ENCODE measurements at regions not wholly inside any gene's neighbourhood (a gene's known extent, or its start where the extent isn't known, plus 50 kb on each side); places are given as distances from the start of the nearest gene placed in this dataset.

GRCh38 chr1:199132006-199132405 lies 493.2 kb downstream of the PTPRC start:
- CTCF ChIA-PET: no interaction called here
- POLR2A ChIA-PET: no interaction called here

DNA sequence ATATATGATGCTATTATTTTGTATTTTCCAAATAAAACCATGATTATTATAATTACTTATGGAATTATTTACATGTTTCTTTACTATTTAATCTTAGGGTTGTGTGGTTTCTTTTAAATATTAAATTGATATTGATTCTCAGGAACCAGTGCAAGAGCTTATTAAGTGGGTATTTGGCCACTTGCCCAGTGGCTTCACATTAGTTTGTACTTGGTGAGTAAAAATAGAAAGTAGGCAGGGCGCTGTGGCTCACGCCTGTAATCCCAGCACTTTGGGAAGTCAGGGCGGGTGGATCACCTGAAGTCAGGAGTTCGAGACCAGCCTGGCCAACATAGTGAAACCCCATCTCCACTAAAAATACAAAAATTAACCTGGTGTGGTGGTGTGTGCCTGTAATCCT lies 497.1 kb downstream of the PTPRC start:
- ChIA-PET CTCF (no interaction called here), POLR2A (no interaction called here)

GRCh38 chr1:199138061-199138460 lies 499.2 kb downstream of the PTPRC start:
- ChIA-PET POLR2A (no interaction called here), CTCF (no interaction called here)

GRCh38 chr1:199149591-199149990 lies 510.8 kb downstream of the PTPRC start:
- ChIA-PET POLR2A (no interaction called here), CTCF (no interaction called here)

DNA sequence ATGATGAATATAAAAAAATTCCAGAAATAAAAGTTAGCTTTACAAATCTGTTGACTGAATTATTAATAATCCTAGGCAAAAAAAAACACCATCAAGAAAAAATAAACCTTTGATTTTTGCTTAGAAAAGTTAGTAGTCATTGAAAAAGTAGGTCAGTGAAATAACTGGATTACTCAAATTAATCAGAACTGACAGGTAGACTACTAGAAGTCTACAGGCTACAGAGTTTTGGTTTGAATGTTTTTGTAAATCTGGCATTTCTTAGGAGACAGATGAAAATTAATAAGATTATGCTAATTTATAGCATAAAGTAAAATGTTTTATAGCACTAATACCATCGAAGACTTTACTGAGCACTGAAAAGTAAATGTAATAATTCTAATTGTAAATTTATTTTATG lies 511.9 kb downstream of the PTPRC start:
- ChIA-PET CTCF (no interaction called here), POLR2A (no interaction called here)

DNA sequence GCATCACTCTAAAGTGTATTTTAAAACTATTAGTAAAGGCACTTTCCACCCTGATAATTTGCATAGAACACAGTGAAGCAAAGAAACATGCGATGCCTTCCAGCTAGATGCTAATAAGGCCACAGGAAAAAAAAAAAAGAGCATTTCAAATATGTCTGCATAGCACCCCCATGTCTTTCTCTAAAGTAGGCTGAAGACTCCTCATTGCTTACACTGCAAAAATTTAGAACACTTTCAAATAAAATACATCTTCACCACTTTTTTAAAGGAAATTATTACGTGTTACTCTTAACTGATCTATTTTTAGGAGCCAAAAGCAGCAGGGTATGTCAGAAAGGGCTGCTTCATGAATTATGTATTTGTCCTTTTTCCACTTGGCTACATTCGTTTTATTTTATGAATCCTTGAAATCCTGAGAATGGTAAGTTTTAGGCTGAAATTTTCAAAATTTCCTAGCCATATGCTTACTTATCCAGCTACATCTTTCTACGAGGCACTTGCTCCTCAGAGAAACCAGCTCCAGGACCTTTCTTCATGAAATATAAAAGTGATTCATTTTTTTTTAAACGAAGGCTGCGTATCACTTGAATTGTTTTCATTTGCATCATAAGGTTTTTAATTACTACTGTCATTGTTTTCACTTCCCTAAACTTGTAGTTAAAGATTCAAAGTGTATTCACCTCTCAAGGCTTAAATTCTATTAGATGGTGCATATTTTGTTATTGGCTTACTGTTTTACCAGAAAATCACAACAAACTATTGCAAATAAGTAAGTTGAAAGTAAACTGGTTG lies 513.0 kb downstream of the PTPRC start:
- POLR2A ChIA-PET: no interaction called here
- CTCF ChIA-PET: no interaction called here

DNA sequence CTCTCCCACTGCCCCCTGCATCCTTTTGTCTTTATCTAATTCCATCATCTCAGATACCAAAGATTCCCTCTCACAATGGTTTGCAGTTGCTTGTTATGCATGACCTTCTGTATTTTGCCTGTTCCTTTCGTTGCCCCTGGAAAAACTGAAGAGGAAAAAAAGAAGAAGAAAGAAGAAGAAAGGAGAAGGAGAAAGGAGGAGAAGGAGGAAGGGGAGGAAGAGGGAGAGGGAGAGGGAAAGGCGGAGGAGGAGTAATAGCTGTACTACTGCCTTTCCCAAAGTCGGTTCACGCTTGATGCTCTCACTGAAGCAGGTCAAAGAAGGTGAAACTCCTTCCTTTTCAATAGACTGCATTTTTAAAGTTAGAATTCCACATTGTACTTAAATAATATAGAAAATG lies 513.8 kb downstream of the PTPRC start:
- ChIA-PET CTCF (no interaction called here), POLR2A (no interaction called here)

- POLR2A ChIA-PET: interaction anchor here (0.6 kb wide), 1 partner anchor 70 kb away, joined by 3 read pairs; no protein-coding TSS in a partner anchor
- CTCF ChIA-PET: no interaction called here
Observed at GRCh38 chr1:199155166-199156019, 516.6 kb downstream of the PTPRC start.

GRCh38 chr1:199157494-199157893 lies 518.7 kb downstream of the PTPRC start:
- ChIA-PET CTCF (no interaction called here), POLR2A (no interaction called here)

DNA sequence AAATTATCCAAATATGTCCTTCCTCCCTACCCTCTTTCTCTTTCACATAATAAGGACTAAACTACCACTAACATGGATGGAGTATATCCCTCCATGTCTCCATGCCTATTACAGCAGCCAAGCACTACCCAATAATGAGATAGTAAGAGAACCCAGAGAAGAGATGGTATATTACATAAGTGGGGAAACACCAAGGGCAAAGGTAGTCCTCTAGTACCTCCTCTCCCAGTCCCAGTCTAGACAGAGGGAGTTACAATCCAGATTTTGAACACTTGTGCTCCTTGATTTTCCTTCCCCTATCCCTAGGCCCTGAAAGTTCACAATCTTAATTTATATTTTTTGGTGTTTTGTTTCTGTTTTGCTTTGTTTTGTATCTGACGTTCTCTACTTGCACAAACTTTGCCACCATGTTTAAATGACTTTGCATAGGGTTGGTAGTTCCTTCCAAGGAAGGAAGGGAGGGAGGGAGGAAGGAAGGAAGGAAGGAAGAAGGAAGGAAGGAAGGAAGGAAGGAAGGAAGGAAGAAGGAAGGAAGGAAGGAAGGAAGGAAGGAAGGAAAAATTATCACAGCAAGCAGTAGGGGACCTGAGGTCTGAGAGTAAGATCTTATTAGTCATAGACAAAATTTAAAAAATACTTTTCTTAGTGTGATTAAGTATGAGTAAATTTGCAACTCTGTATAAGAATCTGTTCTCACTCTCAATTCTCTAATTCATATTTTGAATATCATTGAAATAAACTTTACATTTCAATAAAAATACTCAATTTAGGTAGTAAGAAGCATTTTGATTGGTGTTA lies 521.9 kb downstream of the PTPRC start:
- CTCF ChIA-PET: no interaction called here
- POLR2A ChIA-PET: no interaction called here

GRCh38 chr1:199161319-199161680 lies 522.5 kb downstream of the PTPRC start:
- ChIA-PET POLR2A (no interaction called here), CTCF (no interaction called here)

GRCh38 chr1:199161766-199162303 lies 523.0 kb downstream of the PTPRC start:
- ChIA-PET CTCF (no interaction called here), POLR2A (no interaction called here)

GRCh38 chr1:199163267-199163666 lies 524.4 kb downstream of the PTPRC start:
- POLR2A ChIA-PET: no interaction called here

GRCh38 chr1:199163670-199164069 lies 524.8 kb downstream of the PTPRC start:
- CTCF ChIA-PET: no interaction called here
- POLR2A ChIA-PET: no interaction called here

More at GRCh38 chr1:199163267-199163666, 524.4 kb downstream of the PTPRC start:
- CTCF ChIA-PET: no interaction called here

DNA sequence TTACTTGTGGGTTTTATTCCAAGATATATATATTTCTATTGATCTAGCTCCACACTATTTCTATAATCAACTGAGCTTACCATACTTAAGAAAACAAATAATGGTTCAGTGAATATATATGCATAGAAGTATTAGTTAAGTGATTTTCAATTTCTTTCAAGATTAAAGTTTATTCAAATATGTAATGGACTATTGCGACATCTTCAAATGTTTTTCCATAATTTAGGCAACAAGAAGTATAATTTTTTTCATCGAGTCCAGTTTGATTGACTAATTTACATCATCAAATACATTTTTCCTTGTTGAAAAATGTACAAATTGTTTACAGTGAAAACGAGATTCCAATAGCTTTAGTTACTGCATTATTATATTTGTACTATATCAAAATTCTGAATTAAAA lies 528.6 kb downstream of the PTPRC start:
- ChIA-PET CTCF (no interaction called here), POLR2A (no interaction called here)

GRCh38 chr1:199168888-199169585 lies 530.2 kb downstream of the PTPRC start:
- CTCF ChIA-PET: no interaction called here
- POLR2A ChIA-PET: no interaction called here

GRCh38 chr1:199170711-199171110 lies 531.9 kb downstream of the PTPRC start:
- ChIA-PET CTCF (no interaction called here), POLR2A (no interaction called here)

DNA sequence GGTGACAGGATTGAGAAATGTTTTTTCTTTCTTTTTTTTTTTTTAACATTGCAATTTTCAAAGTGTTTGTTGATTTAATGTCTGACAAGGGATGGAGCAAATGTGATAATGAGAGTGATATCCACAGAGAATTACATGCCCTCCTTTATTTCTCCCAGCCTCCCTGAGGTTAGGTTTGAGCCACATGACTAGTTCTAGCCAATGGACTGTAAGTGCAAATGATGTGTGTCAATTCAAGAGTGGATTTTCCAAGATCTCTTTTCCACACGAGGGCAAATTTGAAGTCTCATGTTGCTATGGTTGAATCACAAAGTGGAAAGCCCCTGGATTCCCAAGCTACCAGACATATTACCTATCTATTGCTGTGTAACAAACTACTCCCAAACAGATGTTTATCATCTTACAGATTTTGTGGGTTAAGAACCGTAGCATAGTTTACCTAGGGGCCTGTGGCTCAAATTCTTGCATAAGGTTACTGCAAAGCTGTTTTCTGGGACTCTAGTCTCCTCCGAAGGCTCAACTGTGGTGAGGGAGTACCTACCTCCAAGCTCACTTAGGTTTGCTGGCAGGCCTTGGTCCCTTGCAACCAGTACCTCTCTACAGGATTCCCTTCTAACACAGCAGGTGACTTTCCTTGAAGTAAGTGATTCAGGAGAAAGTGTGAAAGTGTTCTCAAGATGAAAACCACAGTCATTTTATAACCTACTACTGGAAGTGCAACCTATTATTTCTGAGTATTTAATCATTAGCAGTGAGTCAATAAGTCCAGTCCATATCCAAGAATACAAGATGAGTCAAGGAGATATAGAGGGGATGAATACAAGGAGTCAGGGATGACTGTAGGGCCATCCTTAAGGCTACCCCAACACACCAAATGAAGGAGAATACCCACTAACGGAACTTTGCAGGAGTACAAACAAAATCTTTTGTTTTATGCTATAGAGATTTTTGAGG lies 533.6 kb downstream of the PTPRC start:
- CTCF ChIA-PET: no interaction called here

DNA sequence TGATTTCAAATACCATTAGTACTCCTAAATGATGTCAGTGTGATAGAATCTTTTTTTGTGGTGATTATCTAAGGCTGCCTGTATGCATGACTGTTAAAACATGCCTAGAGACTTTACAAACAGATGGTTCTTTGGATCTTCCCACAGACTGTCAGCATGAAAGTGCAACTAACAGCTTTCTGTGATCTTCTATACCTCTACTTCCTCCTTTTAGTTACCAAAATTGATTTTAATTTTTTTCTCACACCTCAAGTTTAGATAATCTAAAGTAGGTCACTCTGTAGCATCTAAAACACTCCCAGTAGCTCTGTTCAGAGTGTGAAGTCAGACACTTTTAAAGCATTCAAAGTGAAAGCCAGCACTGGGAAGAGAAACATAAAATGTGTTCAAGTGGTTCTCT lies 534.5 kb downstream of the PTPRC start:
- POLR2A ChIA-PET: no interaction called here
- CTCF ChIA-PET: no interaction called here

More for the DNA sequence above, 533.6 kb downstream of the PTPRC start:
- POLR2A ChIA-PET: no interaction called here

Measured in activated CD8-positive, alpha-beta memory T cell treated with anti-CD3 and anti-CD28 coated beads for 36 hours (primary cell).